GM21381 (cell line): ENCODE measurements at regions not wholly inside any gene's neighbourhood (a gene's known extent, or its start where the extent isn't known, plus 50 kb on each side); places are given as distances from the start of the nearest gene placed in this dataset.

Experiments
- ATAC-seq: cut with Tn5 transposase; IDR thresholded peaks from one replicate; pipeline ENCODE4 v1.9.1; 2021; ENCODE audit warnings: mild to moderate bottlenecking, moderate library complexity; ENCODE audit not compliant: unreplicated experiment

DNA sequence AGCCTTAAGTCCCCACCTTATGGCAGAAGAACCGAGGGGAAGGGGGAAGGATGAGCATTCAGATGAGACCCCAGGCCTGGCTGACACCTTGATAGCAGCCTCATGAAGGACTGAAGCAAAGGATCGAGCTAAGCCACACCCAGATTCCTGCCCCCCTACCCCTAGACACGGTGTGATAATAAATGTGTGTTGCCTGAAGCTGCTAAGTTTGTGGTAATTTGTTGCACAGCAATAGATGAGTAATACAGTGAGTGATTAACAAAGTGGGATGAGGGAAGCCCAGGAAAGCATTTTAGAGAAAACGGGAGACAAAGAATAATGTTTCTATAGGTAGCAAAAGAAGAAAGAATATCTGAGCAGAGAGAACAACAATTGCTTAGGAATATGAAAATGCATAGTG is 404.2 kb downstream of the MID1IP1 start:
- ATAC-seq: no peak

DNA sequence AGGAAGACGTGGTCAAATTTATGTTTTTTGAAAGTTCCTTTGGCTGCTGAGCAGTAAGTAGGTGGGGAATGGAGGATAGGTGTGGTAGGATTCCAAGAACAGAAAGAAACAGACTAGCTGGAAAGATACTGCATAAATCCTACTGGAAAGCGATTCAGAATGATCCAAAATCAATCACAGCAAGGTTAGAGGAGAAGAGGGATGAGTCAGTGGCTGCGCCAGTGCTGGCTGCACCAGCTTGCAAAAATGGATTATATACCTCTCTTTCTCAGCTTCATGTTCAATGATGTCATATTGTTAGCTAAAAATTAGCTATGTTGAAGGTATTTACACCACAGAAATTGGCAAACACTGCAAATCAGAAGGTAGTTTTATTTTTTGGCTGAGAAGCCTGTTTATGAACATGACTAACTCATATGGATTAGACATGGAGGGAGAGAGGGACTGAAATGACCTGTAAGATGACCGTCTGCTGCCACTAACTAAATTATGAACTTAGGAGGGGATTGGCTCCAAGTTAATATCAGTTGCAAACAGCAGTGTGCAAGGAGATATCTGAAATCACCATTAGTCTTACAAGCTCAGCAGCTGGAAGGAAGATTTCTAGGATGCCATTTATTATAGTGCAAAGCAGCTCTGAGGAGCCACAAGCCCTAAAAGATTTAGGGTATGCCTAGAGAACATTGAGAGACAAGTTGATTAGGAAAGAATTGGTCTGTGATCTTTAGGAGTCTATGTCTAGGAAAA is 405.3 kb downstream of the MID1IP1 start:
- no peak for ATAC-seq

DNA sequence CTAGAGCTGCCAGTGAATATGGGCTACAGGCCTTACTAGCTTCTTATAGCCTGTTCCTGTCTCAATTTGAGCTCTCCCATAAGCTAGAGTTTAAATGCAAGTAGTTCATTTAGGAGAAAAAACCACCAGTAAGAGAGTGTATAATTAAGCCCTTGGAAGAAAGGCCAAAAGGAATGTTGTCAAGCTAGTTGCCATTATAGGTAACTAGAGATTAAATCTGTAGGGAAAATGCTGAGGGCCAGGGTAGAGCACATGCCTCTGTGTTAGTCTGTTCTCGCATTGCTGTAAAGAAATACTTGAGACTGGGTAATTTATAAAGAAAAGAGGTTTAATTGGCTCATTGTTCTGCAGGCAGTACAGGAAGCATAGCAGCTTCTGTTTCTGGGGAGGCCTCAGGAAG is 410.2 kb downstream of the MID1IP1 start:
- no peak for ATAC-seq

GRCh38 chrX:39212456-39212855 is 411.2 kb downstream of the MID1IP1 start:
- no peak for ATAC-seq

DNA sequence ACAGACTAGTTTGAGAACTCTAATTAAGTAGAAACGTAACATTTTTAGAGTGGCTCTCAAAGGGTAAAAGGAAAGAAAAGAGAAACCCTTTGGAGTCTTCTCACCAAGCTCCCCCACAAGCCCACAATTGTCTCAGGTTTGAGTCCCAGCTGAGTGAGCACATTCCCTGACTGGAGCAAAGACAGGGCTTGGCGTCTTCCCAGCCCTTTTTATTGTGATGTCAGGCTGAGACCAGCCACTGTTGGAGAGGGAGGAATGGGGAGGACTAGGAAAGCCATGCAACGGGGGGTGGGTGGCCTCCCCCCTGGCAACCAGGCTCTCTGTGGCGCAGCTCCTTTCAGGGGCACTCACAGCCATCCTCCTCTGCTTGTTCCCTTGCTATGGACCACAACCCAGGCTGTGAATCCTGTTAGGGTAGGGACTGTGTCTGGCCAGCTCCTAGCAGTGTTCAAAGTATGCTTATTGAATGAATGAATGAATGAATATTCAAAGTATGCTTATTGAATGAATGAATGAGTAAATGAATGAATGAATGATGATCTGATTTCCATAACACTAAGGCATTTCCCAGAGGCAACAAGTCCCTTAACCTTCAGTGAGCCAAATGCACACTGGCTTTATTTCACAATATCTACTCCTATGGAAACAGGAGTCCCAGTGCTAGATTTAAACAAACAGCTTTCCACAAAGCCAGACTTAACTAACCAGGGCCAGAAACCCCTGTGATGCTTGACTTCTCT is 413.3 kb downstream of the MID1IP1 start:
- no peak for ATAC-seq

- no peak for ATAC-seq
Measured at GRCh38 chrX:39220952-39221351, 419.7 kb downstream of the MID1IP1 start.

- no peak for ATAC-seq
Measured at GRCh38 chrX:39222346-39223113, 421.3 kb downstream of the MID1IP1 start.

DNA sequence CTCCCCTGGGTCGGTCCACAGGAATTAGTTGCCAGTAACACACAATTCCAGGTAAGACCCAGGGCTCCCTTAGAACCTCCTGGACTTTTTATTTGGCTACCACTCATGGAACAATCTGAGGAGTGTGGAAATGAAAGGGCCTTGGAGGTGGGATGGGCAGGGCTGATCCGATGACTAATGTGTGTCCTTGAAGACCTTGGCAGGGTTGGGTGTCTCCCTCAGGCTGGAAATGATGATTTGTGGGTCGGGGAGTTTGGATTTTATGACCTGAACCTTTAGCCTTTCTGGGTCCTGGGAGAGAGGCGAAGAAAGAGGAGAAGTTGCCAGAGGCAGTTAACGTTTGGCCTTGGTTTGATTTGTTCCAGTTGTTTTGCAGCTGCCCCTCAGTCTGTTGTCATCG is 425.0 kb downstream of the MID1IP1 start:
- ATAC-seq: no peak

DNA sequence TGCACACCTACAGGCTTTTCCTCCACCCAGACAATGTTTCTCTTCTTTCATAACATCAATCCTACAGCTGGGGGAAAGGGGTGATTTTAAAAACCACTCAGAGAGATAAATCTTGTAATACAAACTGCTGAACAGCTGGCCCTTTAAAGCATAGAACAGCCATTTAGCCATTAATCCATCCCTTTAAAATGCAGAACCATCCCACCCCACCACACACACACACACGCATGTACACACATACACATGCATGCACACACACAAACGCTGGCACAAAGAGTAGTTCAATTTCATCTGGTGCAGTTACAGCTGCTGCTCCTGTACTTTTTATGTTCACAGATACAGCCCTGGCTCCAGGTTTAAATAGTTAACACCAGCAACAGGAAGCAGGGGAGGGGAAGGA is 426.1 kb downstream of the MID1IP1 start:
- ATAC-seq: no peak

DNA sequence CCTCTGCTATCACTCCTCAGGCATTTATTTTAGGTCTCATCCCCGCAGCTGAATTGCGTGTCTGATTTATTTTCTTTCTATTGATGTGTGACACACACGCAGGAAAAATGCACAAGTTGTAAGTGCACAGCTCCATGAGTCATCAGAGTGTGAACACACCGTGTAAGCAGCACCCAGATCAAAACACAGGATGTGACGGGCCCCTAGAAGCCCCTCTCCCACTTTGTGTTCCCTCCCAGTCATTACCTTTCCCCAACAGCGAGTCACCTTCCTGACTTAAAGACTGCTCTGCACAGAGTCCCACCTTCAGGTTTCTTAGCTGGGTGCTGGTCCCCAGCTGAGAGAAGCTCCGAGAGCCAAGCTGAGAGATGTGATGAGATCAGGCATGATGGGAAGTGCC is 436.7 kb downstream of the MID1IP1 start:
- ATAC-seq: no peak

DNA sequence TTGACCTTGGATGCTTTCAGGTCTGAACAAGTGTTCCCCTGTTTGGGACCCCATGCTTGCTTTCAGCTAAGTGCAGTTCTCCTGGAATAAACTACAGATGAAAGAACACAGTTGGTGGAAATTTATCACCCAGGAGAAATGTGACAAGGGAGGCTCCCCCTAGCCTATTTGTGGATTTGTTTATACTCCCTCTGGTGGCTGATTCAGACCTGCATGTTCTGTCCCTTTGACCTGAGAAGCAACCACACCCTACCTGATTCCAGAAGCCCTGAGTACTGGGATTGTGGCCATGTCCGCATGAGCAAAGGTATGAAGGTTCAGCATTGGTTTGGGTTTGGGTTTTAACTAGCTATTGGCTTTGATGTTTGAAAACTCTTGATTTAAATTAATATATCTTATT is 440.9 kb downstream of the MID1IP1 start:
- ATAC-seq: no peak

GRCh38 chrX:39244147-39244546 is 442.9 kb downstream of the MID1IP1 start:
- no peak for ATAC-seq

GRCh38 chrX:39245024-39245423 is 443.8 kb downstream of the MID1IP1 start:
- ATAC-seq: no peak

DNA sequence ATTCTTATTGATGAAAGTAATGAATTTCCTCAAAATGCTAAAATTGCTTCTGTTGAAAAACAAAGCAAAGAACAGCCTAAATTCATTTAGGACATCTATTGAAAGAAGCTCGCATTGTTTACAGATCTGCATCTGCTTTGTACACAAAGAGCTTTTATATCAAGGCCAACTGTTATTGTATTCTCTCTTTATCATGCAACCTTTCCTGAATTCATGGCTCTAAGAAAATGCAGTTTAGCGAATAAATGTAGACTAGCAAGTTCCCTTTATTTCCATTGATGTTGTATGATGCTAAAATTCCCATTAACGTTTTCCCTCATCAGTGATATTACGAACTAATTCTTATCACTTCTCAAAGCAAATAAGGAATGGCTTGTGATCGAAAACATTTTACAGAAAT is 446.3 kb downstream of the MID1IP1 start:
- no peak for ATAC-seq

- ATAC-seq: no peak
Measured at GRCh38 chrX:39248330-39248729, 447.1 kb downstream of the MID1IP1 start.

GRCh38 chrX:39249999-39250398 is 448.7 kb downstream of the MID1IP1 start:
- ATAC-seq: no peak

DNA sequence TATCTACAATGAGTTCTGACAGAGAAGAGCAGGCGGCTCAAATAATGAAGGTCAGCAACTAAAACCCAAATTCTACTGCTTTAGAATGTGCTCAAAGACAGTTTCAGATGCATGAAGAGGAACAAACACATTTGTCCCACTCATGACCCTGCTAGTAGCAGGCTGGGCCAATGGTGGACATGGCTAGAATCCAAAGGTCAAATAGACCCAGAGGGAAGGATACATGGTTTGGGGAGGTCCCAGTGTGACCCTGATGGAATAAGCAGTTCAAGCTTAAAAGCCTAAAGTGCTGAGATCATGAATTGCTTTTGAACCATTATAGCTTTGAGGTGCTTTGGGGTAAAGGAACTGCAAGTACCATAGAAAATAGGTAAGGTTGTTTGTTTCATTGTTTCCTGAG is 450.7 kb downstream of the MID1IP1 start:
- no peak for ATAC-seq

GRCh38 chrX:39253551-39253950 is 452.3 kb downstream of the MID1IP1 start:
- no peak for ATAC-seq

DNA sequence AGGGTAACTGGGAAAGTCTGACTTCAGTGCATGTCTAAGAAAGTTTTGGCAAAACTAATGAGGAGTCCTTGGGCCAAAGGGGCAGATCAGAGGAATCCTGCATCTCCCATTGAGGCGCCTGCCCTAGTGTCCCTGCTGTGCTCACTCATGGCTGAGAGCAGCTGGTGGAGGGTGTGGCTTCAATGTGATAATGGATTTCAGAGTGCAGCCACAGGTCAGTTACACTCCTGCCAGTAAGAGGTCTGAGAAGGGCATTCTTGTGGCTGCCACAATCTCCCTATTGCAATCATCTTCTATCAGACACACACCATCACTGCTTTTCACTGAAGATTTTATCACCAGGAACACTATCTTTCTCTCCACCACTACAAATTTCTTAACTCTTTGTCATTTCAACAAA is 457.1 kb downstream of the MID1IP1 start:
- no peak for ATAC-seq

GRCh38 chrX:39260965-39261364 is 459.7 kb downstream of the MID1IP1 start:
- ATAC-seq: no peak

- no peak for ATAC-seq
Measured at GRCh38 chrX:39261446-39262147, 460.3 kb downstream of the MID1IP1 start.
